Loucy (cell line): ENCODE measurements at regions not wholly inside any gene's neighbourhood (a gene's known extent, or its start where the extent isn't known, plus 50 kb on each side); places are given as distances from the start of the nearest gene placed in this dataset.

Experiments
- H2AFZ ChIP-seq: fragments of 200-600 bp; sonication (generic); 2 replicates; pipeline ENCODE4 v1.6.0; 2016; ENCODE audit warnings: antibody characterized with exemption, mild to moderate bottlenecking, low read length, moderate library complexity
- H3F3A ChIP-seq: fragments of 200-600 bp; 2 replicates; pipeline ENCODE4 v1.6.0; 2016; ENCODE audit warnings: antibody characterized with exemption, low read depth, mild to moderate bottlenecking
- H3K27me3 ChIP-seq: fragments of 200-600 bp; sonication (generic); 2 replicates; pipeline ENCODE4 v1.6.1; 2014; ENCODE audit warnings: low read length, mild to moderate bottlenecking; ENCODE audit not compliant: insufficient read depth, poor library complexity, severe bottlenecking
- H3K36me3 ChIP-seq: fragments of 200-600 bp; sonication (generic); 2 replicates; pipeline ENCODE4 v1.6.1; 2016; ENCODE audit warnings: low read length; ENCODE audit not compliant: insufficient read depth
- H3K4me1 ChIP-seq: fragments of 200-600 bp; sonication (generic); 2 replicates; pipeline ENCODE4 v1.5.1; 2014; ENCODE audit warnings: low read length, mild to moderate bottlenecking; ENCODE audit not compliant: insufficient read depth, poor library complexity, severe bottlenecking
- H3K4me2 ChIP-seq: fragments of 200-600 bp; sonication (generic); 2 replicates; pipeline ENCODE4 v1.6.0; 2014; ENCODE audit warnings: antibody characterized with exemption, low read length, low read depth, mild to moderate bottlenecking; ENCODE audit not compliant: poor library complexity, severe bottlenecking
- H3K4me3 ChIP-seq: fragments of 200-600 bp; sonication (generic); 2 replicates; pipeline ENCODE4 v1.5.1; 2014; ENCODE audit warnings: low read length, mild to moderate bottlenecking, mixed read lengths; ENCODE audit not compliant: poor library complexity, severe bottlenecking
- H3K79me2 ChIP-seq: fragments of 200-600 bp; sonication (generic); 2 replicates; pipeline ENCODE4 v1.6.1; 2014; ENCODE audit warnings: low read length; ENCODE audit not compliant: insufficient read depth
- H3K9ac ChIP-seq: fragments of 200-600 bp; sonication (generic); 2 replicates; pipeline ENCODE4 v1.6.0; 2014; ENCODE audit warnings: mild to moderate bottlenecking, low read depth, low read length, moderate library complexity; ENCODE audit not compliant: poor library complexity, severe bottlenecking
- H3K9me2 ChIP-seq: fragments of 200-600 bp; sonication (generic); replicated peaks from 2 replicates; pipeline ENCODE4 v1.6.1; 2016; ENCODE audit warnings: low read depth, low read length, mixed read lengths
- H3K9me3 ChIP-seq: fragments of 200-600 bp; sonication (generic); 2 replicates; pipeline ENCODE4 v1.6.1; 2014; ENCODE audit warnings: mild to moderate bottlenecking, antibody characterized with exemption, low read length, low read depth; ENCODE audit not compliant: insufficient read depth
- H4K20me1 ChIP-seq: fragments of 200-600 bp; sonication (generic); 2 replicates; pipeline ENCODE4 v1.6.0; 2014; ENCODE audit warnings: antibody characterized with exemption, low read length, mild to moderate bottlenecking; ENCODE audit not compliant: insufficient read depth, poor library complexity, severe bottlenecking
- CTCF ChIP-seq: fragments of 200-600 bp; sonication (generic); conservative IDR thresholded peaks from 2 replicates; pipeline ENCODE4 v1.5.1; 2014; ENCODE audit warnings: mild to moderate bottlenecking, antibody characterized with exemption, low read length
- EZH2phosphoT487 ChIP-seq: fragments of 200-600 bp; IDR thresholded peaks from 2 replicates; pipeline ENCODE4 v1.6.1; 2018; ENCODE audit warnings: antibody characterized with exemption, mild to moderate bottlenecking, moderate library complexity, borderline replicate concordance

GRCh38 chr16:72246423-72246822 lies 74.5 kb upstream of the PMFBP1 start:
- TF ChIP-seq EZH2phosphoT487 (no peak), CTCF (no peak)
- Histone ChIP-seq H3K27me3 (no peaks in the 10 kb centered on the region), H3K79me2 (no peaks in the 10 kb centered on the region), H3K4me2 (no peak overlapping the region), H3F3A (no peaks in the 10 kb centered on the region), H2AFZ (no peak overlapping the region), H4K20me1 (no peaks in the 10 kb centered on the region), H3K4me1 (peaks cover 3% of the 10 kb centered on the region), H3K9me2 (no peaks in the 10 kb centered on the region), H3K4me3 (no peak overlapping the region), H3K9me3 (no peaks in the 10 kb centered on the region), H3K36me3 (no peaks in the 10 kb centered on the region), H3K9ac (no peak overlapping the region)

- H2AFZ ChIP-seq: no peak overlapping the region
- H3K9ac ChIP-seq: no peak overlapping the region
- H3K9me3 ChIP-seq: no peaks in the 10 kb centered on the region
- no peaks in the 10 kb centered on the region for H3F3A ChIP-seq
- H3K4me2 ChIP-seq: no peak overlapping the region
- H4K20me1 ChIP-seq: no peaks in the 10 kb centered on the region
- no peaks in the 10 kb centered on the region for H3K36me3 ChIP-seq
- no peak overlapping the region for H3K4me3 ChIP-seq
- peaks cover 3% of the 10 kb centered on the region for H3K4me1 ChIP-seq
- TF ChIP-seq EZH2phosphoT487: no peak
- 0 out of 2 replicates have a peak, but pooled peaks have one; percentile 9 for TF ChIP-seq CTCF
- no peaks in the 10 kb centered on the region for H3K79me2 ChIP-seq
- no peaks in the 10 kb centered on the region for H3K27me3 ChIP-seq
- H3K9me2 ChIP-seq: no peaks in the 10 kb centered on the region
Observed at GRCh38 chr16:72244853-72245252, 72.9 kb upstream of the PMFBP1 start.

GRCh38 chr16:72243621-72244020 lies 71.7 kb upstream of the PMFBP1 start:
- H4K20me1 ChIP-seq: no peaks in the 10 kb centered on the region
- H2AFZ ChIP-seq: no peak overlapping the region

More at GRCh38 chr16:72243621-72244020, 71.7 kb upstream of the PMFBP1 start:
- Histone ChIP-seq H3K27me3 (no peaks in the 10 kb centered on the region), H3K4me1 (peaks cover 3% of the 10 kb centered on the region), H3K9ac (no peak overlapping the region), H3K4me3 (no peak overlapping the region), H3K9me3 (no peaks in the 10 kb centered on the region), H3K4me2 (no peak overlapping the region), H3K79me2 (no peaks in the 10 kb centered on the region), H3F3A (no peaks in the 10 kb centered on the region), H3K36me3 (no peaks in the 10 kb centered on the region), H3K9me2 (no peaks in the 10 kb centered on the region)
- TF ChIP-seq EZH2phosphoT487 (no peak), CTCF (no peak)
